ENCODE measurements at regions not wholly inside any gene's neighbourhood (a gene's known extent, or its start where the extent isn't known, plus 50 kb on each side); places are given as distances from the start of the nearest gene placed in this dataset.

GRCh38 chr18:24628326-24628725 is 167.9 kb downstream of the HRH4 start:
- no peak for DNase-seq

GRCh38 chr18:24629921-24630320 is 169.5 kb downstream of the HRH4 start:
- no peak for DNase-seq

- DNase-seq = no peak
These were observed 170.0 kb downstream of the HRH4 start for GRCh38 chr18:24630346-24630880.

- no peak for DNase-seq
These were observed 171.0 kb downstream of the HRH4 start for GRCh38 chr18:24631243-24632025.

- DNase-seq = no peak
These were observed 171.9 kb downstream of the HRH4 start for GRCh38 chr18:24632158-24632988.

GRCh38 chr18:24633121-24633520 is 172.7 kb downstream of the HRH4 start:
- no peak for DNase-seq

- DNase-seq = no peak
These were observed 189.1 kb downstream of the HRH4 start for GRCh38 chr18:24649571-24649970.

- DNase-seq = no peak
These were observed 191.0 kb downstream of the HRH4 start for GRCh38 chr18:24651434-24651833.

- DNase-seq = no peak
These were observed 195.6 kb downstream of the HRH4 start for GRCh38 chr18:24656050-24656449.

GRCh38 chr18:24656551-24657443 is 196.4 kb downstream of the HRH4 start:
- DNase-seq = no peak

- no peak for DNase-seq
These were observed 197.0 kb downstream of the HRH4 start for GRCh38 chr18:24657444-24657842.

GRCh38 chr18:24658302-24658701 is 197.9 kb downstream of the HRH4 start:
- no peak for DNase-seq

- DNase-seq = no peak
These were observed 199.6 kb downstream of the HRH4 start for GRCh38 chr18:24659827-24660720.

- peak; percentile 12 for DNase-seq
These were observed 200.5 kb downstream of the HRH4 start for GRCh38 chr18:24660956-24661355.

GRCh38 chr18:24662412-24662821 is 202.0 kb downstream of the HRH4 start:
- no peak for DNase-seq

- DNase-seq = no peak
These were observed 202.6 kb downstream of the HRH4 start for GRCh38 chr18:24663026-24663425.

- no peak for DNase-seq
These were observed 208.6 kb downstream of the HRH4 start for GRCh38 chr18:24669015-24669414.

- DNase-seq = no peak
These were observed 209.1 kb downstream of the HRH4 start for GRCh38 chr18:24669502-24669901.

GRCh38 chr18:24672165-24672941 is 211.9 kb downstream of the HRH4 start:
- DNase-seq = no peak

- no peak for DNase-seq
These were observed 213.8 kb downstream of the HRH4 start for GRCh38 chr18:24674200-24674599.

- no peak for DNase-seq
These were observed 214.2 kb downstream of the HRH4 start for GRCh38 chr18:24674605-24675004.

Measured in MV-4-11 (cell line).